ENCODE measurements at regions not wholly inside any gene's neighbourhood (a gene's known extent, or its start where the extent isn't known, plus 50 kb on each side); places are given as distances from the start of the nearest gene placed in this dataset.

DNA sequence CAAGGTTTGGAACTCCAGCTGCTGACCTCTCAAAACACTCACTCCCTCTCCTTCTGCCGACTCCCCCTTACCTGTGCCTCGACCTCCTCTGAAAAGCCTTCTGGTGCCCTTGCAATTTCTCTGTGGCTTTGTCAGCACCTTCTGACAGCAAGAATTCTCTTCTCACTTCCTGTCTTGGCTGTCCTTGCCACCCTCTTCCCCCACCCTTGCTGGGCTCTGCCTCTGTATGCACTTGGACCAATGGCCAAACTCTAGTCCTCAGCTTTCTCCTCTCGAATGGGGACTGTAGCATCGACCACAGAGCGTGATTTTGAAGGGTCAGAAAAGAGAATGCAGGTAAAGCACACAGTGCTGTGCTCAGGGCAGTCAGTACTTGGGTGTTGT lies 99.0 kb downstream of the HS1BP3 start:
- no peaks in the 10 kb centered on the region for H3K9me3 ChIP-seq (ENCODE audit: severe bottlenecking)
- TF ChIP-seq, protein P1, sequence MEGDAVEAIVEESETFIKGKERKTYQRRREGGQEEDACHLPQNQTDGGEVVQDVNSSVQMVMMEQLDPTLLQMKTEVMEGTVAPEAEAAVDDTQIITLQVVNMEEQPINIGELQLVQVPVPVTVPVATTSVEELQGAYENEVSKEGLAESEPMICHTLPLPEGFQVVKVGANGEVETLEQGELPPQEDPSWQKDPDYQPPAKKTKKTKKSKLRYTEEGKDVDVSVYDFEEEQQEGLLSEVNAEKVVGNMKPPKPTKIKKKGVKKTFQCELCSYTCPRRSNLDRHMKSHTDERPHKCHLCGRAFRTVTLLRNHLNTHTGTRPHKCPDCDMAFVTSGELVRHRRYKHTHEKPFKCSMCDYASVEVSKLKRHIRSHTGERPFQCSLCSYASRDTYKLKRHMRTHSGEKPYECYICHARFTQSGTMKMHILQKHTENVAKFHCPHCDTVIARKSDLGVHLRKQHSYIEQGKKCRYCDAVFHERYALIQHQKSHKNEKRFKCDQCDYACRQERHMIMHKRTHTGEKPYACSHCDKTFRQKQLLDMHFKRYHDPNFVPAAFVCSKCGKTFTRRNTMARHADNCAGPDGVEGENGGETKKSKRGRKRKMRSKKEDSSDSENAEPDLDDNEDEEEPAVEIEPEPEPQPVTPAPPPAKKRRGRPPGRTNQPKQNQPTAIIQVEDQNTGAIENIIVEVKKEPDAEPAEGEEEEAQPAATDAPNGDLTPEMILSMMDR (IDR thresholded peaks at IDR 0.05; ENCODE audit: low read depth, low read length) = no peak
- no peaks in the 10 kb centered on the region for H3K27me3 ChIP-seq (ENCODE audit: insufficient read depth, low read depth, severe bottlenecking)
- H3K27ac ChIP-seq = no peak overlapping the region
- DNase-seq = no peak
- no peak overlapping the region for H3K4me3 ChIP-seq (ENCODE audit: low read depth, low read length)
- no peaks in the 10 kb centered on the region for H3K36me3 ChIP-seq

DNA sequence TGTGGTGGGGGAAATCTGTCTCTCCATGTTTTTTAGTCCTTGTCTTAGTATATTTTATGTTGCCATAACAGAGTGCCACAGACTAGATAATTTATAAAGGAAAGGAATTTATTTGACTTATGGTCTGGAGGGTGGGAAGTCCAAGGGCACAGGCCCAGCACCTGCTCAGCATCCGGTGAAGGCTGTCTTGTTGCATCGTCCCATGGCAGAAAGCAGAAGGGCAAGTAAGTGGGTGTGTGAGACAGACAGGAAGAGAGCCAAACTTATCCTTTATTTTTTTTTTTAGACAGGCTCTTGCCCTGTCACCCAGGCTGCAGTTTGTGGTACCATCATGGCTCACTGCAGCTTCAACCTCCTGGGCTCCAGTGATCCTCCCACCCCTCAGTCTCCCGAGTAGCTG lies 98.1 kb downstream of the HS1BP3 start:
- Histone ChIP-seq H3K27me3 (ENCODE audit: insufficient read depth, low read depth, severe bottlenecking) (no peaks in the 10 kb centered on the region), H3K27ac (no peak overlapping the region), H3K9me3 (ENCODE audit: severe bottlenecking) (no peaks in the 10 kb centered on the region), H3K36me3 (no peaks in the 10 kb centered on the region), H3K4me3 (ENCODE audit: low read depth, low read length) (no peak overlapping the region)
- DNase-seq = no peak
- TF ChIP-seq, protein P1 (IDR thresholded peaks at IDR 0.05; ENCODE audit: low read depth, low read length) = no peak

DNA sequence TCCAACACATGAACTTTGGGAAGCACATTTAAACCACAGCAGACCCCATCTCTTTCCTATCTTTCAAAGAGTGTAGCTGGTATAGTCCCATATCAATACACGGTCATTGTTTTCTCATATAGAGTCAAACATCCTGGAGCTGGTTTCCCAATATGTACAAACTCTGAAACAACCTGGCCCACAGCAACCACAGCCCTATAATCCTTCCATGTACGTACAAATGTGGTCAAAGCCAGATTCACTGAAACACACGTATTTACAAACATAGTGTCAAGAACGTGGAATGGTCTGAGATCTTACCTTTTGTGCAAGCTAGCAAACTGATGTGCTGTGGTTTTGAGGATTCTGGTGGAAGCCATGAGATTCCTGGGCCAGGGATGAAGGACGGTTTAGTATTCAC lies 97.3 kb downstream of the HS1BP3 start:
- DNase-seq = no peak
- no peaks in the 10 kb centered on the region for H3K36me3 ChIP-seq
- TF ChIP-seq, protein P1 (IDR thresholded peaks at IDR 0.05; ENCODE audit: low read depth, low read length) = no peak
- no peaks in the 10 kb centered on the region for H3K27me3 ChIP-seq (ENCODE audit: insufficient read depth, low read depth, severe bottlenecking)
- no peaks in the 10 kb centered on the region for H3K9me3 ChIP-seq (ENCODE audit: severe bottlenecking)
- no peak overlapping the region for H3K27ac ChIP-seq
- no peak overlapping the region for H3K4me3 ChIP-seq (ENCODE audit: low read depth, low read length)

DNA sequence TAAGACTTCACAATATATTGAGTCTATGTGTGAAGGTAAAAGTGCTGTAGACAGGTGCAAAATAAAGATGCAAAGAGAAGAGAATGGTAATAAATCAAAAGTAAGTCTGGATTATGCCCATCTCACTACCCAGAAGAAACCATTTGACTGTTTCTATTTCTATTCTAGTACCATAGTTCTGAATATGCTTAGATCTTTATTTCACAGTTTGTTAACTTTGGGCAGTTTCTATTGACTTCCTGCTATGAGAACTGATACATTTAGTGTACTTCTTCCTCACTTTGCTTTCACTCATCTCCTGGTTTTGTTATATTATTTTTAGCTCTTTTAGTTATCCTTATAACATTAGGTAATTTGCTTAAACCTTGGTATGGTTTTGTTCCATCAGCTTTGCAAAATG lies 94.9 kb downstream of the HS1BP3 start:
- H3K4me3 ChIP-seq (ENCODE audit: low read depth, low read length) = no peak overlapping the region
- H3K27me3 ChIP-seq (ENCODE audit: insufficient read depth, low read depth, severe bottlenecking) = no peaks in the 10 kb centered on the region
- no peaks in the 10 kb centered on the region for H3K9me3 ChIP-seq (ENCODE audit: severe bottlenecking)
- TF ChIP-seq, protein P1 (IDR thresholded peaks at IDR 0.05; ENCODE audit: low read depth, low read length) = no peak
- DNase-seq = no peak
- no peak overlapping the region for H3K27ac ChIP-seq
- no peaks in the 10 kb centered on the region for H3K36me3 ChIP-seq

DNA sequence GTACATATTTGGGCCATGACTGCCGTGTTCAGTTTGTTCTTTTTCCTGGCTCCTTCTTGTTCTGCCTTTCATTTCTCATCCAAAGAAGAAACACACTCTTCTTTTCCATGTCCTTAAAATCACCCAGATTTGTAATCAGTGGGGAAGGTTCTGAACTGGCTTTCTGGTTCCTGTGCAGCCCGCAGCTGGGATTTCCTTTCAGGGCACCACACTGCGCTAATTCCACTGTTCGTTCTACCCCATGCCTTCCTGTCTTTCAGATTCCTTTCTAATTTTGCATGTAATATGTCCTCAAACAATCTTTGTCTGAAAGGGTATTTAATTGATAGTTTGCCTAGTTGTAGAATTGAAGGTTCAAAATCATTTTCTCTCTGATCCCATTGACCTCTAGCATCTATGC lies 94.1 kb downstream of the HS1BP3 start:
- no peaks in the 10 kb centered on the region for H3K36me3 ChIP-seq
- H3K27ac ChIP-seq = no peak overlapping the region
- TF ChIP-seq, protein P1 (IDR thresholded peaks at IDR 0.05; ENCODE audit: low read depth, low read length) = no peak
- H3K27me3 ChIP-seq (ENCODE audit: insufficient read depth, low read depth, severe bottlenecking) = no peaks in the 10 kb centered on the region
- H3K4me3 ChIP-seq (ENCODE audit: low read depth, low read length) = no peak overlapping the region
- H3K9me3 ChIP-seq (ENCODE audit: severe bottlenecking) = no peaks in the 10 kb centered on the region
- DNase-seq = no peak

DNA sequence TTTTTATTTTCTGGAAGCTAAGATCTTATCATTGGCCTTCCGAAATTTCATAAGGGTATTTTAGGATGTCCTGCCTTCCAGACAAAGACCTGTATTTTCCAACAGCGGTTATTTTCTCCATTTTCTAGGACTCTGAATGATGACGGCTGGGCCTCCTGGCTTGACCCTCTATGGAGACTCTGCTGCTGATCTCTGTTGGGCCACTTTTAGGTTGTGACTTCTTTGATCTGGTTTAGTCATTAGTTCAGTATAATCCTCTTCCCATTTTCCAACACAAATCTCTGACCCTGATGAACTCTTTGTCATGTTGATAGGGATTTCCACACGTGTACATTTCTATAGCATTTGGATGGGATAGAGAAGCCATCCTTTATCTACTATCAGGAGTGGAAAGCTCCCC lies 93.7 kb downstream of the HS1BP3 start:
- Histone ChIP-seq H3K9me3 (ENCODE audit: severe bottlenecking) (no peaks in the 10 kb centered on the region), H3K27me3 (ENCODE audit: insufficient read depth, low read depth, severe bottlenecking) (no peaks in the 10 kb centered on the region), H3K36me3 (no peaks in the 10 kb centered on the region), H3K4me3 (ENCODE audit: low read depth, low read length) (no peak overlapping the region), H3K27ac (no peak overlapping the region)
- DNase-seq = no peak
- TF ChIP-seq, protein P1 (IDR thresholded peaks at IDR 0.05; ENCODE audit: low read depth, low read length) = no peak

Measured in WERI-Rb-1 (cell line).